Skeletal muscle cell (primary cell): ENCODE measurements at regions not wholly inside any gene's neighbourhood (a gene's known extent, or its start where the extent isn't known, plus 50 kb on each side); places are given as distances from the start of the nearest gene placed in this dataset.

Experiments used
- DNase-seq: peaks from one replicate; pipeline ENCODE4 v3.0.0-alpha.2; 2010; ENCODE audit warnings: low read depth
- H3K4me3 ChIP-seq: 2 replicates; pipeline ENCODE4 v1.5.1; 2011; ENCODE audit warnings: low read depth, mild to moderate bottlenecking, control low read depth, low read length, moderate library complexity

DNA sequence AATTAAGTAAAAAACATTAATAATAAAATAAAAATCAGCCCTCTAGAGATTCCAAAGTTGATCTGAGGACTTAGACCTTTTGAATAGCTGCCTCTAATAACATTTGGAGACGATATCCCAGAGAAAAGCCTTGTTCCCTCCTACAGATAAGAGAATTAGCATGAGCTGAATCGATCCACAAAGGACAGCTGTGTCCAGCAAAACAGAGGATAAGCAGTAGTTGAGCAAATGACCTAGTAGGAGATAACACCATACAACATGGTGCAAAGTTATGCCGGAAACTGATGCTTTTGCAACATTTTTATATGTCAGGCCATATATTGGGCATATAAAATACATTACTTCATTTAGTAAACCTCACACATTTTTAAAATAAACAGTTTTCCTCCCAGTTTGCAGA lies 212.2 kb upstream of the PRR16 start:
- no peak overlapping the region for H3K4me3 ChIP-seq
- no peak for DNase-seq

DNA sequence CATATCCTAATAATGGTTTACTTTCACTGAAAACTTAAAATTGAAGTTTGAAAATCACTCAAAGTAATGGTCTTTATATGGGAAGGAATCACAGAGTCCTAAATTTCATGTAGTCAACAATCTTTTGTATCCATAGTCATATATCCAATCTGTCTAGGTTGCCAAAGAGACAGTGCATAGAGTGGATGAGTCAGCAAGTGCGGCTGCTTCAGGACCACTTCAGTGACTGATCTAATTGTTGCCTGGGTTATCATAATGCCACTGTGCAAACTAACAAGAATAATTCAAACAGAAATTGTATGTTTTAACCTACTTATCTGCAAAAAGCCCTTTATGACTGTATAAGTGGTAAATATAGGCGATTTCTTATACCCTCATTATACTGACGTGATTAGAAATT lies 211.3 kb upstream of the PRR16 start:
- no peak for DNase-seq

GRCh38 chr5:120254385-120254784 lies 209.7 kb upstream of the PRR16 start:
- DNase-seq: no peak
- no peak overlapping the region for H3K4me3 ChIP-seq

More for the DNA sequence above, 211.3 kb upstream of the PRR16 start:
- H3K4me3 ChIP-seq: no peak overlapping the region

- DNase-seq: no peak
- H3K4me3 ChIP-seq: no peak overlapping the region
Measured at GRCh38 chr5:120255214-120255613, 208.9 kb upstream of the PRR16 start.

DNA sequence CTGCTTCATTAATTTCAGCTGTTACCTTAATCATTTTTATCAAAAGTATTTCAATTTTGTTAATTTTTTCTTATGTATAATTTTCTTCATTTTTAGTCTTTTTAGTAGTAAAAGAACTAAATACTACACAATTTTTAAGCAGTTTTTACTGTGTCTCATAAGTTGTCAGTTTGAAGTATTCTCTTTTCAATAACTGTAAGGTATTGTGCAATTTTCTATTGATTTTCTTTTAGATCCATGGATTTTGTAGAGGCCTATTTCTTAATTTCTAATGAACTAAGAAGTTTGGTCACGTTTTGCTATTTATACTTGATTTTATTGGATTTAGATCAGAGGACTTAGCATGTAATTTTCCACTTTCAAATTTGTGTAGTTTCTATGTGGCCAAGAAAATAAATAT lies 207.7 kb upstream of the PRR16 start:
- no peak overlapping the region for H3K4me3 ChIP-seq

GRCh38 chr5:120257358-120257971 lies 206.6 kb upstream of the PRR16 start:
- H3K4me3 ChIP-seq: no peak overlapping the region
- DNase-seq: no peak

More for the DNA sequence above, 207.7 kb upstream of the PRR16 start:
- no peak for DNase-seq

DNA sequence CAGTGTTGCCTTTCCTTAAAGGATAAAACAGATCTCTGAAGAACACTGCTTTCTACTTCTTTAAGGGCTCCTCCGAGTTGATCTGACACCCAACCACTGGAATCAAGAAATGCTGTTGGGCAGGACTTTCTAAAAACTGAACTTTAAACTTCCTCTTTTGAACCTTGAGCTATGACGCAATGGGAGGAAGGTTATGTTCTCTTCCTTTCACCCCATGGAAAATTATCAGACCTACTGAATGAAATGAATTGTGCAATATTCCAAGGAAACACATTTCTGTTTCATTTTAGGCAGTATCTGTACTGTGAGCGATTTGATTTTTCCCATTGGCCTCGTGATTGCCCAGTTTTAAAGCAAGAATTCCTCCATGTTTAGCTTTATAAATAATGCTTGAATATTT lies 206.0 kb upstream of the PRR16 start:
- no peak for DNase-seq

GRCh38 chr5:120260651-120261050 lies 203.4 kb upstream of the PRR16 start:
- no peak for DNase-seq
- no peak overlapping the region for H3K4me3 ChIP-seq

More for the DNA sequence above, 206.0 kb upstream of the PRR16 start:
- no peak overlapping the region for H3K4me3 ChIP-seq

DNA sequence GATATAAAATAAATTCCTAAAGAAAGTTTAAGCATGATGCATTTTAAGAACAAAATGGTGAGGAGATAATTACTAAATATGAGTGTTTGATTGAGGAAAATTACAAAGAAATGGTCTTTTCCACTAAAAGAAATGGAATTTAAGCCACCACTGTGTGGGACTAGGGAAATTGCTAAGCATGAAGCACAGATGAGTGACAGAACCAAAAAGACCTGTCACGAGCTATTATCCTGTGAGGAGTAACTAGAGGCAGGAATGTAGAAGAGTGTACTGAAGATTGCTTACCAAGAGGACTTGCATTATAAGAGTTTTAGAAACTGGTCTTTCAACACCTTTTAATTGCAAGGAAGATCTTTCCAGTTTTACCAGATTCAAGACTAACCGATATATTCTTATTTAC lies 193.6 kb upstream of the PRR16 start:
- no peak overlapping the region for H3K4me3 ChIP-seq
- DNase-seq: no peak

- peak; percentile 87 for DNase-seq
- no peak overlapping the region for H3K4me3 ChIP-seq
Measured at GRCh38 chr5:120293796-120294195, 170.3 kb upstream of the PRR16 start.

DNA sequence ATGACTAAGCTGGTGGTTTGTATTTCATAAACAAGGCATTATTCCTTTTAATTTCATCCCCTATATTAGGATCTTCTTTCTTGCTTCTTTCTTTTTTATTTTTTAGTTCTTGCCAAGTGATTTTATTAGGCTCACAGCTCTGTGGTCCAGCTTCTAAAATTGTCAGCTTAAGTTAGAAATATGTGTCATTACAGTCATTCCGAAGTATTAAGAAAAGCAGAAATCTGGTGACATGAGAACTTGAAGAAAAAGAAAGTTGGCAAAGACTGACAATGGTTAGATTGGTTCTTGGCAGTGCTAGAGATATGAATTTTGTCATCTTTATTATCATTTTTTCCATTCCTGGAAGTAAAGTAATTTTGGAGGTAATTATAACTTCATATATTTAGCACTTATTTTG lies 166.5 kb upstream of the PRR16 start:
- DNase-seq: no peak
- H3K4me3 ChIP-seq: no peak overlapping the region

- no peak for DNase-seq
- H3K4me3 ChIP-seq: no peak overlapping the region
Measured at GRCh38 chr5:120298981-120299380, 165.1 kb upstream of the PRR16 start.

- H3K4me3 ChIP-seq: no peak overlapping the region
- DNase-seq: peak; percentile 92
Measured at GRCh38 chr5:120304663-120305062, 159.4 kb upstream of the PRR16 start.

DNA sequence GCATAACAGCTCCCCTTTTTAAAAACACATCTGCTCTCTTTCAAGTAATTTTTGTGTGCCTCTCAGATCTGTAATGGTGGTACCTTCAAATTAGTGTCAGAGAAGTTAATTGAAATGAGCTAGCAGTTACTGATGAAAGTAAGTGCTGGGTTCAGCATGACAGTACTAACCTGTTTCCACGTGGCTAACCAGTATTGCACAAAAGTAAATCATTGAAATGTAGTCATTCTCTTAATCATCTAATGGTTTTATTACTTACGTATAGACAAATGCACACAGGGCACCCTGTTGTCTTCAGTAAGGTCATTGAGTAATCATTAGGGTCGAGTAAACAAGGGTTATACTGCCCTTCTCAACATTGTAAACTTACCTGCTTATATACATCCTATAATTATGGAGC lies 157.8 kb upstream of the PRR16 start:
- DNase-seq: no peak
- no peak overlapping the region for H3K4me3 ChIP-seq

DNA sequence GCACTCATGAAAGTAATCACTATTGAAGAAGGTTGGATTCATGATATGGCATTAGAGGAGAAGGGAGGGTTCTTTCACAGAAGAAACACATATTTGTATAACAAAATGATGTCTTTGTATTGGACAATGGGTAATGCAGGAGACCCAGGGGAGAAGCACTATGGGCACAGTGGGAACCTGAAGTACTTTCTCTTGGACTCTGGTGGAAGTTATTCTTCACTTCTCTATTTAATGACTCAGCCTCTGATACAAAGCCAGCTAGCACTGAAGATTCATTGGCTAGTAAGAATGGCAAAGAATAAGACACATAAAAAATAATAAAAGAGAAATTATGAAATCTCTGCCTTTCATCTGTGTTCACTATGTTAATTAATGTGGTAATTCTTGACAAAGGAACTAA lies 149.9 kb upstream of the PRR16 start:
- no peak overlapping the region for H3K4me3 ChIP-seq
- peak; percentile 62 for DNase-seq

GRCh38 chr5:120320626-120321025 lies 143.5 kb upstream of the PRR16 start:
- no peak overlapping the region for H3K4me3 ChIP-seq
- DNase-seq: no peak

DNA sequence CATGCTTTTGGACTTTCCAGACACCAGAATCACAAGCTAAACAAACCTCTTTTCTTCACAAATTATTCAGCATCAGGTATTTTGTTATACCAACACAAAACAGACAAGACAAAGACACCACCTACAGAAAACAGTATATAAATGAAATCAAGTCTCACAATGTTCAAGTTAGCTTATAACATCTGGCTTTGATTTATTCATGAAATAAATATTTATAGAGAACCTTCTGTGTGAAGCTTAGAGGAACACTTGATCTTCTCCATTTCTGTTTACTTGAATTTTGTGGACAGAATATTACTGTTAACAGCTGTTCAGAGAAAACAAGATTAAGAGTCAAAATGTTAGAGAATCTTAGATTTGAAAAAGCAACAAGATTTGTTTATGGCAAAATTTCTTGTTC lies 137.4 kb upstream of the PRR16 start:
- DNase-seq: no peak
- no peak overlapping the region for H3K4me3 ChIP-seq

DNA sequence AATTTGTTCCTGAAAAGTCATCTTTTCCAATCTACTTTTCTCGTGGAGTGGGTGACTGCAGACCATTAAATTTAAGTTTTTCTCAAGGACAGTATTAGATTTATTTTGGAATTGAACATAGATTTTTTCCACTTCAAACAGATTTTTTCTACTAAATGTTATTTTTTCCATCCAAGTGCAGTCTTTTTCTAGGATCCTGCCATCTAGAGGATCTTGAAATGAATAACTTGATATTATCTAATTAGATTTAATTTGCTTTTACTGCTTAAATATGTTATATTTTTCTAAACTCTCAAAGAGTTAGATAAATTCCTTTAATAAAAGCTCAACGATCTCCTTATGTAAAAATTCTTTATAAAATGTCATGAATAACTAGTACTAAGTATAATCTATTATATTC lies 136.9 kb upstream of the PRR16 start:
- no peak for DNase-seq
- H3K4me3 ChIP-seq: no peak overlapping the region

DNA sequence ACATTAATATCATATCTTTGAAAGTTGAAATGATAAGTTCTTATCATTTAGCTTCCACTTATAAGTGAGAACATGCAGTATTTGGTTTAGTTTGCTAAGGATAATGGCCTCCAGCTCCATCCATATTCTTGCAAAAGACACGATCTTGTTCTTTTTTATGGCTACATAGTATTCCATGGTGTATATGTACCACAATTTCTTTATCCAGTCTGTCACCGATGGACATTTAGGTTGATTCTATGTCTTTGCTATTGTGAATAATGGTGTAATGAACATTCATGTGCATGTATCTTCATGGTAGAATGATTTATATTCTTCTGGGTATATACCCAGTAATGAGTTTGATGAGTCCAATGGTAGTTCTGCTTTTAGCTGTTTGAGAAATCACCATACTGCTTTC lies 135.0 kb upstream of the PRR16 start:
- no peak for DNase-seq
- no peak overlapping the region for H3K4me3 ChIP-seq

GRCh38 chr5:120330558-120330957 lies 133.5 kb upstream of the PRR16 start:
- no peak for DNase-seq
- H3K4me3 ChIP-seq: no peak overlapping the region

DNA sequence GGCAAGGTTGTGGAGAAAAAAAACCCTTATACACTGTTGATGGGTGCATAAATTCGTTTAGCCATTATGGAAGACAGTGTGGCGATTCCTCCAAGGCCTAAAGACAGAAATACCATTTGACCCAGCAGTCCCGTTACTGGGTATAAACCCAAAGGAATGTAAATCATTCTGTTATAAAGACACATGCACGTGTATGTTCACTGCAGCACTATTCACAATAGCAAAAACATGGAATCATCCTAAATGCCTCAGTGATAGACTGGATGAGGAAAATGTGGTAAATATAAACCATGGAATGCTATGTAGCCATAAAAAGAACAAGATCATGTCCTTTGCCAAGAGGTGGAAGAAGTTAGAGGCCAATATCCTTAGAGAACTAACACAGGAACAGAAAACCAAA lies 119.9 kb upstream of the PRR16 start:
- H3K4me3 ChIP-seq: no peak overlapping the region
- no peak for DNase-seq

DNA sequence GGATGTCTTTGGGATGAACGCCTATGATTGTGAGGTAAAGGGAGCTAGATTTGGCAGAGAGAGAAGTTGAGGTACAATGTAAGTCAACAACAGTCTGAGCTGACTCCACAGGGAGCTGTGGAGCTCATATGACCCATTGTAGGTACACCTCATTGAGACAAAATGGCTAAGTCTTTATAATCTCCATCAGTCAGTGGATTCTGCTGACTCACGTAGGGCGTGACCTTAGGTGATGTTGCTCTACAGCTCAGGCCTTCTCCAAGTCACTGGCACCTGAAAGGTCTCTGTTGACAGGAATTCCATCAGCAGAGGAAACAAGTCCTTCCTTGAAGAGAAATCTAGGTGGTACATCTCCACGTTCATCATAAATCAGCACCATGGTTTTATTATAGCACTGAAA lies 118.2 kb upstream of the PRR16 start:
- DNase-seq: no peak
- H3K4me3 ChIP-seq: no peak overlapping the region
